HFFc6 (cell line): ENCODE measurements at regions not wholly inside any gene's neighbourhood (a gene's known extent, or its start where the extent isn't known, plus 50 kb on each side); places are given as distances from the start of the nearest gene placed in this dataset.

ENCODE experiments used
- DNase-seq: peaks from one replicate; pipeline ENCODE4 v3.0.0-alpha.2; 2018
- H3K27ac Mint-ChIP-seq: 2 replicates; pipeline ENCODE4 v1.8.0; 2020; ENCODE audit warnings: mild to moderate bottlenecking, mixed read lengths
- H3K27me3 Mint-ChIP-seq: 2 replicates; pipeline ENCODE4 v1.8.0; 2021; ENCODE audit warnings: mild to moderate bottlenecking, moderate library complexity, mixed read lengths; ENCODE audit not compliant: insufficient read depth
- H3K36me3 Mint-ChIP-seq: 2 replicates; pipeline ENCODE4 v1.8.0; 2021; ENCODE audit warnings: low read depth, mixed read lengths
- H3K4me1 Mint-ChIP-seq: 2 replicates; pipeline ENCODE4 v1.8.0; 2020; ENCODE audit warnings: low read depth, mixed read lengths
- H3K4me3 Mint-ChIP-seq: 2 replicates; pipeline ENCODE4 v1.8.0; 2020; ENCODE audit warnings: mild to moderate bottlenecking, moderate library complexity, mixed read lengths
- H3K9me3 Mint-ChIP-seq: 2 replicates; pipeline ENCODE4 v1.8.0; 2020; ENCODE audit warnings: mild to moderate bottlenecking, mixed read lengths
- TF ChIP-seq, protein P1 (sequence below): fragments of 200-600 bp; sonication (generic); IDR thresholded peaks from 2 replicates; pipeline ENCODE4 v1.5.0; 2021; ENCODE audit warnings: antibody characterized with exemption, mild to moderate bottlenecking

DNA sequence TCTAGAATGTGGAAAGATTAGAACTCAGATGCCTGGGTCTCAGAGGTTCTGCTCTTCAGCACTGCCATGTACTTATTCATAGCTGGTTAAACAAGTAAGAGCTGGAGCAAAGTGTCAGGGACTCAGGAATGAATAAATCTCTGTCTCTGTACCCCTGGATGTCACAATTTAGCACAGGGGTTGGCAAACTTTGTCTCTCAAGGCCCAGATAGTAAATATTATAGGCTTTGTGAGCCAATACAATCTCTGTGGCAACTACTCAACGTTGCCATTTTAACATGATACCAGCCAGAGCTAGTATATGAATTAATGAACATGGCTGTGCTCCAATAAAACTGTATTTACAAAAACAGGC is 220.3 kb upstream of the MON1B start:
- H3K27ac Mint-ChIP-seq: no peak overlapping the region
- no peaks in the 10 kb centered on the region for H3K4me1 Mint-ChIP-seq
- no peak for DNase-seq
- TF ChIP-seq, protein P1, sequence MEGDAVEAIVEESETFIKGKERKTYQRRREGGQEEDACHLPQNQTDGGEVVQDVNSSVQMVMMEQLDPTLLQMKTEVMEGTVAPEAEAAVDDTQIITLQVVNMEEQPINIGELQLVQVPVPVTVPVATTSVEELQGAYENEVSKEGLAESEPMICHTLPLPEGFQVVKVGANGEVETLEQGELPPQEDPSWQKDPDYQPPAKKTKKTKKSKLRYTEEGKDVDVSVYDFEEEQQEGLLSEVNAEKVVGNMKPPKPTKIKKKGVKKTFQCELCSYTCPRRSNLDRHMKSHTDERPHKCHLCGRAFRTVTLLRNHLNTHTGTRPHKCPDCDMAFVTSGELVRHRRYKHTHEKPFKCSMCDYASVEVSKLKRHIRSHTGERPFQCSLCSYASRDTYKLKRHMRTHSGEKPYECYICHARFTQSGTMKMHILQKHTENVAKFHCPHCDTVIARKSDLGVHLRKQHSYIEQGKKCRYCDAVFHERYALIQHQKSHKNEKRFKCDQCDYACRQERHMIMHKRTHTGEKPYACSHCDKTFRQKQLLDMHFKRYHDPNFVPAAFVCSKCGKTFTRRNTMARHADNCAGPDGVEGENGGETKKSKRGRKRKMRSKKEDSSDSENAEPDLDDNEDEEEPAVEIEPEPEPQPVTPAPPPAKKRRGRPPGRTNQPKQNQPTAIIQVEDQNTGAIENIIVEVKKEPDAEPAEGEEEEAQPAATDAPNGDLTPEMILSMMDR: no peak
- H3K4me3 Mint-ChIP-seq: no peak overlapping the region
- no peaks in the 10 kb centered on the region for H3K36me3 Mint-ChIP-seq
- H3K9me3 Mint-ChIP-seq: peaks cover 20% of the 10 kb centered on the region
- H3K27me3 Mint-ChIP-seq: no peaks in the 10 kb centered on the region

DNA sequence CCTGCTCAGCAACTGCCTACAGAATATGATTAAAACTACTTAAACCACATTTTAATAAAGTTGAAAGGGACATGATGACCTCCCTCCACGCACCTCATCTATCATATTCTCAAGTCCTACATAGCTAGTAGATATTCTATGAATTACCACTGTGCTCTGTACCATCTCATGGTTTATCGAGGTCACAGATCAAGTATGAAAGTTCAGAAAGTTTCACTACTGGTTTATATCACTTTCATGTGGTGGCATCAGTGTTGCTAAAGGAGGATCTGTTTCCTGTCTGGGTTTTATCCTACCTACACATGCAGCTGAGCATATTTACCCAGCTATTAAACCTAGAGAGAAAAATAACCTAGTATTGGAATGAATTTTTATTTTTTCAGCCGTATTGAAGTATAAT is 214.9 kb upstream of the MON1B start:
- TF ChIP-seq, protein P1: no peak
- no peaks in the 10 kb centered on the region; the same call in none of the 2 replicates for H3K27me3 Mint-ChIP-seq
- H3K27ac Mint-ChIP-seq: no peak overlapping the region
- no peaks in the 10 kb centered on the region for H3K4me1 Mint-ChIP-seq
- H3K9me3 Mint-ChIP-seq: peaks cover 28% of the 10 kb centered on the region
- no peak for DNase-seq
- no peaks in the 10 kb centered on the region for H3K36me3 Mint-ChIP-seq
- no peak overlapping the region for H3K4me3 Mint-ChIP-seq

DNA sequence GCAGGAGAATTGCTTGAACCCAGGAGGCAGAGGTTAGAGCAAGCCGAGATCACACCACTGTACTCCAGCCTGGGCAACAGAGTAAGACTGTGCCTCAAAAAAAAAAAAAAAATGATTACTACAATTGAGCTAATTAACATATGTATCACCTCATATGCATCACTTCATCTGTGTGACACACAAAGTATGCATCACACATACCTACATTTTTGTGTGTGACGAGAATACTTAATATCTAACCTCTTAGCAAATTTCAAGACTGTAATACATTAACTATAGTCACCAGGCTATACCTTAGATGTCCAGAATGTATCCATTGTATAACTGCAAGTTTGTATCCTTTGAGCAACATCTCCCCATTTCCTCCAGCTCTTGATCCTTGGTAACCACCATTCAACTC is 214.2 kb upstream of the MON1B start:
- DNase-seq: no peak

DNA sequence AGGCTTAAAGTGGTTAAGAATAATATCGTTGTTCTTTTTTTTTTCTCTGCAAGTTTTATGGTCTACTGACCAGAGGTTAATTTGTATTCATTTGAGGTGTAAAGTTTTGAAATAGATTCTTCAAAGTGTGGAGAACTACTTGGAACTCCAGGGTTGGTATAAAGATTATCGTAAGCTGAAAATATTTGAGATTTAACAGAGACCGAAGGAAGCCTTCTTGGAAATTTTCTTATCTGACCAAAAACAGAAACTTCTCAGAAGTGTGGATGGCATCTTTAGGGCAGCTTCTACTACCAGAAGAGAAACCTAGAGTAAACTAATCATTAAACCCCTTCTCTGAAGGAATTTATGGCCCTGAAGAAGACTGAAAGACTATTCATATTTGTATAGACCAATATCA is 206.8 kb upstream of the MON1B start:
- Mint-ChIP-seq H3K27me3 (no peaks in the 10 kb centered on the region), H3K36me3 (no peaks in the 10 kb centered on the region), H3K9me3 (peaks cover 38% of the 10 kb centered on the region), H3K27ac (no peak overlapping the region), H3K4me1 (no peaks in the 10 kb centered on the region), H3K4me3 (no peak overlapping the region)
- TF ChIP-seq, protein P1: no peak
- no peak for DNase-seq

More for the DNA sequence above, 214.2 kb upstream of the MON1B start:
- H3K9me3 Mint-ChIP-seq: peaks cover 26% of the 10 kb centered on the region
- no peaks in the 10 kb centered on the region for H3K36me3 Mint-ChIP-seq
- no peaks in the 10 kb centered on the region; the same call in none of the 2 replicates for H3K27me3 Mint-ChIP-seq
- H3K27ac Mint-ChIP-seq: no peak overlapping the region
- H3K4me1 Mint-ChIP-seq: no peaks in the 10 kb centered on the region
- no peak overlapping the region for H3K4me3 Mint-ChIP-seq
- TF ChIP-seq, protein P1: no peak

DNA sequence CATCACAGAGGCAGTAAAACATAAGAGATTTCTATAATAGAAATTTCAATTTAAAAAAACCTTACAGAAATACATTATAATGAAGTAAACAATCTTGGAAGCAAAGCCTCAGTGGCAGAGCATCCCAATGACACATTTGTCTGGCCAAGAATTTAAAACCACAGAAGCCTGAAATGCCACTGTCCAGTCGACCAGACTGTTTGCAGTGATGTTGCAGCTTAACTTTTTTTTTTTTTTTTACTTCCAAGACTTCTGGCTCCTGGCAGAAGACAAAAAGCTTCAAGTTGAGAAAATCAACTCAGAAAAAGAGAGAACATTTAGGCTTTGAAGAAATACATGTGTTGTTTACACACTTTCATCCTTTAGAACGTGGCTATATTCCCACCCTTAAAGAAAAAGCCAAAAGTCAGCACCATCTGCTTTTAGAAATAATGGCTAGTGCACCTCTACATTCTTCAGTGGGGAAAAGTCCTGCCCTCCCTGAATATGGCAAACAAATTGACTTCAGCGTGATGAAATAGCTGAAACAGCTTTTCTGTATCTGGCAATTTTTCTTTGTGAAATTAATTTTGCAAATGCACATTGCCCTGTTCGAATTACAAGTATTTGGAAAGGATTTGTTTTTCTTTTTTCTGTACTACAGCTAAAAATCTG is 205.5 kb upstream of the MON1B start:
- no peak for DNase-seq
- H3K4me1 Mint-ChIP-seq: no peaks in the 10 kb centered on the region
- no peak overlapping the region for H3K4me3 Mint-ChIP-seq
- peaks cover 38% of the 10 kb centered on the region for H3K9me3 Mint-ChIP-seq
- H3K36me3 Mint-ChIP-seq: no peaks in the 10 kb centered on the region
- H3K27me3 Mint-ChIP-seq: no peaks in the 10 kb centered on the region
- TF ChIP-seq, protein P1: no peak
- H3K27ac Mint-ChIP-seq: no peak overlapping the region
